HG02981 (cell line): ENCODE measurements at regions not wholly inside any gene's neighbourhood (a gene's known extent, or its start where the extent isn't known, plus 50 kb on each side); places are given as distances from the start of the nearest gene placed in this dataset.
"Not testable (repeated sequence)": the region's sequence is repeated elsewhere in the genome, so short reads cannot be mapped to it uniquely, and the experiment has no call there.

ENCODE experiments used
- ATAC-seq: cut with Tn5 transposase; IDR thresholded peaks from one replicate; pipeline ENCODE4 v1.9.1; 2021; ENCODE audit warnings: mild to moderate bottlenecking, moderate library complexity; ENCODE audit not compliant: unreplicated experiment

DNA sequence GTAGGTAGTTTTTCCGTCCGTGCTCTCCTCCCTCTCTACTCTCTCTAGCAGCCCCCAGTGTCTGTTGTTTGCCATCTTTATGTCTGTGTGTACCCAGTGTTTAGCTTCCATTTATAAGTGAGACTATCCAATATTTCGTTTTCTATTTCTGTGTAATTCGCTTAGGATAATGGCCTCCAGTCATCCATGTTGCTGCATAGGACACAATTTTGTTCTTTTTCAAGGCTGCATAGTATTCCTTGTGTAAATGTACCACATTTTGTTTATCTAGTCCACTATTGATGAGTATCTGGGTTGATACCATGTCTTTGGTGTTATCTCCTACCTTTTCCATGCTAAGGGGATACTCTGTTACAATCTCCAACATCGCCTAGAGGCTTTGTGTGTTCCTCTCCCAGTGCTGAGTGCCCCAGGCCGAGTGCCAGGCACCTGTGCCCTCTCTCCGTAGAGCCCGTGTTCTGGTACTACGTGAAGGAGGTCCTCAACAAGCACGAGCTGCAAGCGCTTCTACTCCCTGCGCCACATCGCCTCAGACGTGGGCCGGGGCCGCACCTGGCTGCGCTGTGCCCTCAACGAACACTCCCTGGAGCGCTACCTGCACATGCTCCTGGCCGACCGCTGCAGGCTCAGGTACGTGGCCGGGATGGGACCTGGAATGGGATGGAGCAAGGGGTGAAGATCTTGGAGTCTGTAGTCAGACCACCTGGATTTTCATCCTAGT is 51.0 kb downstream of the NPIPB11 start:
- not testable (repeated sequence) for ATAC-seq

DNA sequence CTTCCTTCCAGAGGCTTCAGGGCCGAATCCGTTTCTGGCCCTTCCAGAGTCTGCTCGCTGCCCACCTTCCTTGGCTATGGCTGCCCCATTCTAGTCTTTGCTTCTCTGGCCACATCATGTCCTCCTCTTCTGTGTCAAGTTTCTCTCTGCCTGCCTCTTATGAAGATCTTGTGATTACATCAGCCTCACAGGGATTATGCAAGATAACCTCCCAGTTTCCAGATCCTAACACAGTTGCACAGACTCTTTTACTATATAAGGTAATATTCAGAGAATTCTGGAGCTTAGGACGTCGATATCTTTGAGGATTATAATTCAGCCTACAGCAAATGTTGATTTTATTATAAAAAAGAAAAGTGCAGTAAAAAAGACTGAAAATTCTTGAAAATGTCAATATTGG is 52.1 kb downstream of the NPIPB11 start:
- ATAC-seq, result not testable (repeated sequence)

DNA sequence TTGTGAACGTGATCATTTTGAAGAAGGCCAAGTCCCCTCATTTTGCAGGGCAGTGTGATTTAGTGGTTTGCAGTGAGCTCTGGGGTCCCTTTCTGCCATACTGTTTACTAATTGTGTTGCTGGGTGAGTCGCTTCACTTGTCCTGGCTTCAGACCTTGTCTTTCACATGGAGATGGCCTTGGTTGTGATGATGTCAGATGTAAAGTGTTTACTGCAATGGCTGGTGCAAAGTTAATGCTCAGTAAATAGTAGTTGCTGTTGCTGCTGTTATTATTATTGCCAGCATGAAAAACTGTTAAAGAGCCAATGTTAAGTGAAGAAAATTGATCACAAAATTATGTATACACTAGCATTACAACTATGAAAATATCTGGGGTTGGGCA is 53.9 kb downstream of the NPIPB11 start:
- ATAC-seq, result not testable (repeated sequence)

DNA sequence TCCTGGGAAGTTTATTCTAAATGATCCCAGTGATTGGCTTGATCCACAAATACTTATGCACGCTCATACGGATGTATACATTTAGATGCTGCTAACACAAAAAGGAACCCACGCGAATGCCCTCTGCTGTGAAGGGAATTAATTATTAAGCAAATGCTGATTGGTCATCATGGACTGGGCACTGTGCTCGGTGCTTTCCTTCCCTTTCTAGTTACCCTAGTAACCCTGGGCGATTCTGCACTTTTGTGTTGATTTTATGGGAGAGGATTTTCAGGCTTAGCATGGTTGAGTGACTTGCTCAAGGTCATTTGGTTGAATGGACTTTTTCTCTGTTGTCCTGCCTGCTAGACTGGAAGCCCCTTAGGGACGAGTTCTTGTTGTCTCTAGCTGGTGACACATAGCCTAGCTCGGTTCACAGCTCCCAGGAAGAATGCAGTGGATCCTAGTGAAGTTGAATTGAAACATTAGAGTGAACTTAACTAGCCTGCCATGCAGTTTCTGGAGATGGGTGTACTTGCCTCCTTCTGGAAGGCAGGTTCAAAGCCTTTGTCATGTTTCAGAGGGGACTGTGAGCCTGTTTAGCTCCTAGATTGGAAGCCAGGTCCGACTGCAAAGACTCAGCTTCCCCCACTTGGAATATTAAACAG is 54.4 kb downstream of the NPIPB11 start:
- ATAC-seq, result not testable (repeated sequence)

DNA sequence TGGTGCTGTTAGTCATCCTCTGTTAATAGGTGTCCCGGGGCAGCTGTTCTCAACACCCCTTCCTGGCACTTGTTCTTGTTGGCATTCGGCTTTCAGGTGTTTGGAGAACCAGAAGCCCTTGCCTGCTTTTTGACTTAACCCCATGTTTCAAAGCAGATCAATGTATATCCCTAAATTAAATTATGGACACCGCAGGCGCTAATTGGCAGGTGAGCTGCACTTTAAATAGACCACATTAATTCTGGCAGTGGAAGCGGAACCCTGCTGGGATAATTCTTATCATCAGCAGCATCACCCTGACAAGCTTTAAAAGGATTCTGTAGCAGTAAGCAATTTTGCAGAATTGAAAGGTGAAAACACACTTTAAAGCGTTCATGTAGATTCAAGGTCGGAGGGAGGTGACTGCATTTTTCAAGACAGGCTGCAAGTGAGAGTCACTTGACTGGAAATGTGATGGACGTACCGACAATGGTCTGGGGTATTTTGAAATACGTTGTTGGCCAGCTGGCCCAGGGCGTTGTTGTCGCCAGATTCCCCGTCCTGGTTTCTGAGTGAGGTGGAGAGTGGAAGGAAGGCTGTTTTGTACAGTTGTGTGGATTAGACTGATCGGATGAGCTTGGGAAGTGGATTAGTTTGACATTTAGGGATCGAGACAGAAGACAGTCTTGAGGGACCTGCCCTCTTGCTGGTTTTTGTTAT is 55.1 kb downstream of the NPIPB11 start:
- not testable (repeated sequence) for ATAC-seq

DNA sequence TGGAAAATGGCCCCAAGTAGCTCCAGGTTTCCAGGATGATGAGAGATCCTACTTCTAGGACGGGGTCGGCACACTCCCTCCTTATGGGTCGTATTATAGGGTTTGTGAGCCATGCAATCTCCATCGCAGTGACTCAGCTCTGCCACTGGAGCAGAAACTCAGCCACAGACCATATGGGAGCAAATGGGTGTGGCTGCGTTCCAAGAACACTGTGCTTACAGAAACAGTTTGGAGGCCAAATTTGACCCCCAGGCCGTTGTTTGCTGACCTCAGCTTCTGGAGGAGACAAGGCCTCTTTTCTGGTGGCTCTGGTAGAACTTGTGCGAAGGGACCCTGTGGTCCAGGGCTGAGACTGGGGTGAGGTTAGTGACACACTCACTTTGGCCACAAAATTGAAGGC is 56.5 kb downstream of the NPIPB11 start:
- ATAC-seq, result not testable (repeated sequence)

DNA sequence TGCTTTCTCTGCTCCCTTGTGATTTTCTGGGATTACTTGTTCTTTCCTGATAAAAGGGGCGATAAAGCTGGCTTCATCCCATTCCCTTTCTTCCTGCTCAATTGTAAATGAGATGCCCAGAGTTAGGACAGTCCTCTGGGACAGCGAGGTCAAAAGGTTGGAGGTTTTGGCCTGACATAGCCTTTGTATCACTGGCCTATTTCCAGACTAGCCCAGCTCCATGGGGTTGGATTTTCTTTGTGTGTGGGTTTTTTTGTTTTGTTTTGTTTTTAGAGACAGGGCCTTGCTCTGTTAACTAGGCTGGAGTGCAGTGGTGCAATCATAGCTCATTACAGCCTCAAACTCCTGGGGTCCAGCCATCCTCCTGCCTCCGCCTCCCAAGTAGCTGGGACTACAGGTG is 57.8 kb downstream of the NPIPB11 start:
- ATAC-seq, result not testable (repeated sequence)

DNA sequence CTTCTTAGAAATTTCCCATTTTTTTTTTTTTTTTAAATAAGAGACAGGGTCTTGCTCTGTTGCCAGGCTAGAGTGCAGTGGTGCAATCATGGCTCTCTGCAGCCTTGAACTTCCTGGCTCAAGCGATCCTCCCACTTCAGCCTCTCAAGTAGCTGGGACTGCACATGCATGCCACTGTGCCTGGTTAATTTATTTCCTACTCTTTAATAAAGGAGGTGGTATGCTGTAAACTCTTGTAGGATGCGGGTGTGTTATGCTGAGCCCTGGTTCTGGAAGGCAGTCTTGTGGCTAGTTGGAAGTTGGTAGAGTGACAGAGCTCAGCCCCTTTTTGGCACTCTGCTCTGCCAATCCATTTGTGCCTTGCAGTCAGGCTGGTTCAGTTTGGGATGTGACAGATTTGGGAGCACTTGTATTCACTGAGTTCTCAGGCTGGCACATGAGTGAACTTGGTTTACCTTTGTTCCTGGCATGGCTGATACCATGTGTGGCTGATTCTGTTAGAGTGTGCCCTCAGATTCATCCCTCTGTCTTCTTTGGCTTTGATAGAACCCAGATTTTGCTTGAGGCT is 58.3 kb downstream of the NPIPB11 start:
- not testable (repeated sequence) for ATAC-seq

DNA sequence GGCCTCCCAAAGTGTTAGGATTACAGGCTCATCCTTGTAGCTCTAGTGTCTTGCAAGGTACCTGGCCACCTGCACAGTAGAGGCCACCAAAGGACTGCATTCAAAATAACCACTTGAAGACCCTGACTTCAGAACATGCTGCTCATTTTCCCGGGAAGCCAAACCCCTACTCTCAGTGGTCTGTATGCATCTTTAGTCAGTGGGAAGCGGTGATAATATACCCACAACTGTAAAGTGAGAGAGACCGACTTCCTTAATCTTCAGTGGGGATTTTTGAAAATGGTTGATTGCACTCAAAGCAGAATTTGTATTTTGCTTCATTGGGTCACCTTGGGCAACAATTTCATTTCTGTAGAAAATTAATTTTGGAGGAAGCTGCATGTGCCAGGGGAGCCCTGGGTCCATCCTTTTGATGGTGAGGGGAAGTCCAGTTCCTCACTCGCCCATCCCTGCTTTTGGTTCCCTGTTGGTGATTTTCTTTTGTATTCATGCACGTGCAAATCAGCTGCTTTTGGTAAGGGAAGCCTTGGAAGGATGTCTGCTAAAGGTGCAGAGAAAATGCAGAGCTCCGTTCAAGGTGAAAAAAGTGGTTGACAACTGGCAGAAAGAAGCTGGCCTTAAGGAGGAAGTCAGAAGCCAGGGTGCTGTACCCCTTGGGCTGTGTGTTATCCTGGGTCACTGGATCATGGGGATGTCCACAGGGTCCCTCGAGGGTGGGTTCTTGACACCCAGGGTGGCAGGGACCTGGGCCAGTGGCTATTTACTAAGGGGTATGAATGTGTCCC is 59.5 kb downstream of the NPIPB11 start:
- ATAC-seq, result not testable (repeated sequence)

DNA sequence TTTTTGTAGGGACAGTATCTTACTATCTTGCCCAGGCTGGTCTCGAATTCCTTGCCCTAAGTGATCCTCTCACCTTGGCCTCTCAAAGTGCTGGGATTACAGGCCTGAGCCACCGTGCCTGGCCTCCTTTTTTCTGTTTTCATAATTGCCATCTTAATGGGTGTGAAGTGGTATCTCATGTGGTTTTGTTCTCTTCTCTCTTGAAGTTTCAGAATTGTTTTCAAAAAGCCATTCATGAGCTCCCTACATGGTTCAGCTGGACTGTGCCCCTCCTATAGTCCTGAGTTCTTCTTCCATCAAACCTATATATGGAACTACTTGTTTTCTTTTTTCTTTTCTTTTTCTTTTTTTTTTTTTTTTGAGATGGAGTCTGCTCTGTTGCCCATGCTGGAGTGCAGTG is 60.3 kb downstream of the NPIPB11 start:
- not testable (repeated sequence) for ATAC-seq

DNA sequence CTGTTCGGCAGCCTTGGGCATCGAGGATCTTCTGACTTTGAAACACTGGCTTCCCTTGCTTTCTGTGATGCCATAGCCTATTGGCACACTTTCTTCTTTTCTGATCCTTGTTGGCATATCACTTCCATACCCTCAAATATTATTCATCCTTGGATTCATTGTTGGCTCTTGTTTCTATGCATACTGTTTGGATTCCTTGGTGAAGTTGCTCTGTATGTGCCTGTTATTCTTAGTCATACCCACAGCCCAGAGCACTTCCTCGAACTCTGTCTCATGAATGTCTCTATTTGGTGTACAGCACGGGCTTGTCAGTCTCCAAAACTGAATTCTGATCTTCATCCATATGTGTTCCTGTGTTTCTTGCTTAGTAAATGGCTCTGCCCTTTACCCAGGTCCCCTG is 63.6 kb downstream of the NPIPB11 start:
- ATAC-seq, result not testable (repeated sequence)

DNA sequence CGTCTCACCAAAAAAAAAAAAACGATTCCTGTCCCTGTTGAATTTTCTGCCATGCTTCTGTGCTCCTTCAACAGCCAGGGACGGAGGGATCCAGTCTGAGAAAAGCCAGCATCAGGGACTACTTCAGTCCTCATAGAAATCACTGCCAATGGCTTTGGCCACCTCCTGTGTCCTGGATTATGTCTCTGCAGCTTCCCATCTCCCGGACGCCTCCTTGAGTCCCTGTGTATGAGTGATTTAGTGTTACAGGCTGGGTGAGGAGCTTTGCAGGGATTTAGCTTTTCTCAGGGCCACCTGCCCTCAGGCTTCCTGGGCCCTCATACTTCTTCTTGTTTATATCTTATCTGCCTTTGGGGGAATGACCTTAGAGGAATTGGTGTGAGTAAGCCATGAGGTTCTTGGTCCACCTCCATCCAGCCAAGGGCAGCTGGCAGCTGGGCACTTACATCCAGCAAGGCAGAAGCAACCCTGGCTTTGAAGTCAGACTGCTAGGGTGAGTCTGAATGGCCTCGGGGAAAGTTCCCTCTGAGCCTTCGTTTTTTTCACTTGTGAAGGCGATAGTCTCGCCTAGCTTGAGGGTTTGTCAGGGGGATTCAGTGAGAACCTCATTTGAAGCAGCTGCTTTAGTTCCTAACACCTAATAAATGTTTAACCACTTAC is 65.6 kb downstream of the NPIPB11 start:
- ATAC-seq, result not testable (repeated sequence)

DNA sequence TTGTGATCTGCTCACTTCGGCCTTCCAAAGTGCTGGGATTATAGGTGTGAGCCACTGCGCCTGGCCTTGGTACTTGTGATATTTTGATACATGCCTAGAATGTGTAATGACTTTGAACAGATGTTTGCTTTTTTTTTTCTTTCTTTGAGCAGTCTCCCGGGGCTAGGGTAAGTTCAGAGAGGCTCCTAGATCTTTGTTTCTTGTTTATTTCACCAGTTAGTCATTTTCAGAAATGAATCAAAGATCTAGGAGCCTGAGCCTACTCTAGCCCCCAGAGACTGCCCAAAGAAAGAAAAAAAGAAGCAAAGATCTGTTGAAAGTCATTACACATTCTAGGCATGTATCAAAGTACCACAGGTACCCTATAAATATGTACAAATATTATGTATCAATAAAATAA is 66.3 kb downstream of the NPIPB11 start:
- ATAC-seq, result not testable (repeated sequence)

DNA sequence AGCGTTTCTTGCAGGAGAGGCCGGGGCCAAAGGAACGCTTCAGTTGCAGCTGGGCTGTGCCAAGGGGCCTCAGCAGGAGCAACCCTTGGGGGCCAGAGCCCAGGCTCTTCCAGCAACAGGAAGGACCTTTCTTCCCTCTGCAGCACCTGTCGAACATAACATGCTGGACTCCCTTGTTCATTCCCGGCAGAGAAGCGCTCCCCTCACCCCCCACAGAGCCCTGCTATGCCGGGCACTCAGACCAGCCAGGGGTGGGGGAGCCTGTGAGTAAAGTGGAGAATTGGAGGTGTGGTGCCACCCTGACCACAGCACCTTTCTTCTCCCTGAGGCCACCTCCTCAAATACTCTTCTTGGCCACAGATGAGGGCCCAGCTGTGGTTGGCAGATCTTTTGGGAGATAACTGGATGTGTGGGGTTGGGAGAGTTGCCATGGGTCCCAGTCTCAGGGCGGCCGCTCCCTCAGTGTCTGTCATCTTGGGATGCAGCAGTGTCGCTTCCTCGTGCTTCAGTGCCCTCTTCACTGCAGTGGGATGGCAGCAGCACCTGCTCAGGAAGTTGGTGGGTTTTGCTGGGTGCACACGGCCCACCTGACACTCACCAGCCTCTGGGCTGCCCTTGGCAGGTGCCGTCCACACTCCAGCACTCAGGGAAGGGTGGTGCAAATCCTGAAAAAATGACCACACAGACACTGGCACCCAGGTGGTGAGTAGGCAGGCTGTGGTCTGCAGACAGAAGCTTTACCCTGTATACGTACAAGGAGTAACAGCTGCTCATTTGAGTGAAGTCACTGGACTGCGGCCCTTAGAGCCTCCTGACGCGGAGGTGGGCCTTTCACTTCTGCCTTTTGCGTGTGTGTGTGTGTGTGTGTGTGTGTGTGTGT is 67.5 kb downstream of the NPIPB11 start:
- ATAC-seq, result not testable (repeated sequence)

DNA sequence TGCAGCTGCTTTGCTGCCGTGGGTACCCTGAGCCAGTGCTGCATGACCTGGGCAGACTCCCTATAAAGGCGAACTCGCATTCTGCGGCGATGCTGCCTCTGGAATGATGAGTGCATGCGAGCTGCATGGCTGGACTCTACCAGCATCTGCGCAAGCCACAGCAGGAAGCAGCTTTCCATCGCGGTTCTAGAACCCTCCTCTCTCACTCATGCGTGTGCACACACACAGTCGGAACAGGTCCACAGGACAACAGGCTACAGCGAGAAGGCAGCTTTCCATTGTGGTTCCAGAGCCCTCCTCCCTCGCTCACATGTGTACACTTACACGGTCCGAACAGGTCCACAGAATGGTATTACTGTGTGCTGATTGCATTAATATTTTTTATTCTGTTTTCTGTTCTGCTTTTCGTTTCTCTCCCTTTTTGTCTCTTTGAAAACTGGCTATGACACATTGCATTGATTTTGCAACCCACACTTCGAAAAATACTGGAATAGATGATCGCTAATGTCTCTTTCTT is 69.1 kb downstream of the NPIPB11 start:
- ATAC-seq, result not testable (repeated sequence)

DNA sequence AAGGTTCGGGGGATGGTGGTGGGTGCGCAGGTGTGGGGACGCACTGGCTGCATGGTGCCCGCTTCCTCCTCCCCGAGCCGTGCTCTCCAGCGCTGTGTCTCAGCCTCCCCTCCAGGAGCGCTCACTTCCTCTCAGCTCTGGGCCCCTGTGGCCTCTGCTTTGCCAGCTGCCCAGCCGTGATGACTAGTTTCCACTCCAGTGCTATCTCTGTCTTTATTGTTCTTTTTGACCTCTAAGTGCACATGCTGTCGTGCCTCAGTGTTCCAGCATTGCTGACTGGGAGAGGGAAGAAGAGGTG is 71.0 kb downstream of the NPIPB11 start:
- not testable (repeated sequence) for ATAC-seq

DNA sequence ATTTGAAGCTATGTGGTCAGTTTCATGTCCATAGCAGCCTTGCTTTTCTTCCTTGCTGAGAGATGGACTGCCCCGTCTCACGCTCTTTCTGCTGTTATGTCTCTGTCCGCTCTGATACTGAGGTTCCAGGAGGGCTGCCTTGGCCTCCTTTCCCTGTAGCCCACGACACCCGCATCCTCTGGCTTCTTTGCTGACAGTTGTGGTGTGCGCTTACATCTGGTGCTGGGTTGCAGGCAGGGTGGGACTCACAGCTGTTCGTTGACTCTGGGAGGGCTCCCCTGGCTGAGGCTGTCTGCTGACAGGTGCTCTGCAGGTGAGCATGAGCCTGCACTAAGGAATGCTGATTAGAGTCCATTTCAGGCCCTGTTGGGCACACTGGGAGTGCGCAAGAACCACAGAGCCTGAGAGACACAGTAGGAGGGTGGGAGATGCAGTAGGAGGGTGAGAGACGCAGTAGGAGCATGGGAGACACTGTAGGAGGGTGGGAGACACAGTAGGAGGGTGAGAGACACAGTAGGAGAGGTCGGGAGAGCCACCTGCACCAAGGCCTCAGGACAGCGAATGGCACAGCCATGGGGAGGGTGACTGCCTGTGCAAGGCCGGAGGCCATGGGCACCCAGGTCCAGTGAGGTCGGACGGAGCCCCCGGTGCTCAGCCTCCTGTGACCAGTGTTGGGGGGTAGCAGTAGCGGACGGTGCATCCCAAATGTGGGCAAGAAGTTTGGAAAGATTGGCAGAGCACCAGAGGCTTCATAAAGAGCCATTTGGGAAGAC is 71.5 kb downstream of the NPIPB11 start:
- ATAC-seq, result not testable (repeated sequence)

DNA sequence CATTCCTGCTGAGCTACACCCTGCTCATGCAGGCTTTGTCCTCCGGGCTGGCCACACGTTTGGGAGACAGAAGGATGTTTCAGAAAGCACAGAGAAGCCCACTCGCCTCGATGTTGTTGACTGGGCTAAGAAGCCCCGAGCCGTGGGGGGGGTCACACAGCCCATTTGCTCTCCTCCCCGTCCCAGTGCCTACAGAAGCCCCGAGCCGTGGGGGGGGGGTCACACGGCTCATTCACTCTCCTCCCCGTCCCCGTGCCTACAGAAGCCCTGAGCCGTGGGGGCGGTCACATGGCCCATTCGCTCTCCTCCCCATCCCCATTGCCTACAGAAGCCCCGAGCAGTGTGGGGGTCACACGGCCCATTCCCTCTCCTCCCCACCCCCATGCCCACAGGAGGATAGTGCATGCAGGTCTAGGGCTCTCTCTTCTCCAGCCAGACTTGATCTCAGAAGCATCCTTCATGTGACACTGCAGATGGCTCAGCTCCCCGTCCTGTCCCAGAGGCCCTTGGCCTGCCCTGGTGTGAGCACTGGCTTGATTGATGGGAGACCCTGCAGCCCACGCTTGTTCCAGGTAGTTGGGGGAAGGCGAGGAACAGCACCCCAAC is 72.9 kb downstream of the NPIPB11 start:
- ATAC-seq, result not testable (repeated sequence)
